HG02623 (cell line): ENCODE measurements at regions not wholly inside any gene's neighbourhood (a gene's known extent, or its start where the extent isn't known, plus 50 kb on each side); places are given as distances from the start of the nearest gene placed in this dataset.
"Not testable (repeated sequence)": the region's sequence is repeated elsewhere in the genome, so short reads cannot be mapped to it uniquely, and the experiment has no call there.

ENCODE experiments used
- ATAC-seq: cut with Tn5 transposase; IDR thresholded peaks from one replicate; pipeline ENCODE4 v1.9.1; 2021; ENCODE audit warnings: moderate library complexity; ENCODE audit not compliant: unreplicated experiment

- no peak for ATAC-seq
Measured at GRCh38 chr7:79786187-79786586, 332.7 kb upstream of the MAGI2 start.

- ATAC-seq: no peak
Measured at GRCh38 chr7:79785556-79785955, 332.1 kb upstream of the MAGI2 start.

DNA sequence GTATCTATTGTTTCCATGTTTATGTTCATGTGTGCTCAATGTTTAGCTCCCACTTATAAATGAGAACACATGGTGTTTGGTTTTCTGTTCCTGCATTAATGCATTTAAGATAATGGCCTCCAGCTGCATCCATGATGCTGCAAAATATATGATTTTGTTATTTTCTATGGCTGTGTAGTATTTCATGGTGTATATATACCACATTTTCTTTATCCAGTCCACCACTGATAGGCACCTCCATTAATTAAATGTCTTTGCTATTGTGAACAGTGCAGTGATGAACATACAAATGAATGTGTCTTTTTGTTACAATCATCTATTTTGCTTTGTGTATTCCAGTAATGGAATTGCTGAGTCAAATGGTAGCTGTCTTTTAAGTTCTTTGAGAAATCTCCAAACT is 329.4 kb upstream of the MAGI2 start:
- ATAC-seq: no peak

DNA sequence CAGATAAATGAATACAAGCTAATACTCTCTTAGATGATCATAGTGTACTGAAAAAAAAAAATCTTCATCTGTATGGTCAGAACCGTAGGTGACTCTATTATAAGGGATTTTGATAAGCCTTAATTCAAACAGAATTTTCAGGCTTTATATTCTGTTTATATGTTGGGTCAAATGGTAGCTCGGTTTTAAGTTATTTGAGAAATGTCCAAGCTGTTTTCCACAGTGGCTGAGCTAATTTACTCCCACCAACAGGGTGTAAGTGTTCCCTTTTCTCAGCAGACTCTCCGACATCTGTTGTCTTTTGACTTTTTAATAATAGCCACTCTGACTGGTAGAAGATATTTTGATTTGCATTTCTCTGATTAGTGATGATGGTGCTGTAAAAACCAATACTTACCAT is 328.8 kb upstream of the MAGI2 start:
- no peak for ATAC-seq

GRCh38 chr7:79781716-79782115 is 328.2 kb upstream of the MAGI2 start:
- ATAC-seq: no peak

- ATAC-seq: no peak
Measured at GRCh38 chr7:79778786-79779770, 325.6 kb upstream of the MAGI2 start.

DNA sequence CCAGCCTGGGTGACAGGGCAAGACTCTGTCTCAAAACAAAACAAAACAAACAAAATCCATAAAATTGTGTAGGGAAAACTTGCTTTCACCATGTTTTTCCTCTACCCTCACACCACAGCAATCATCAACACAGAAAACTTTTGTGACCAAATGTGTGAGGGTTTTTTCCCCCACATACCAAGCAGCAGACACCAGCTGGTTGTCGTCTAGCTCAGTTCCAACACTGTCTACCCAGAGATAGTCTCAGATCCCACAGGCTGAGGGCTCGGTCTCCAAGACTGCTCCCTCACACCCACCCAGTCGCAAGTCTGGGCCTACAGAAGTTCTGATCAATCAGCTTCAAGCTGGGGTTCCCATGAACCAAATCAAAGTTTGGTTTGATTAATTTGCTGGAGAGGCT is 322.4 kb upstream of the MAGI2 start:
- ATAC-seq: no peak

DNA sequence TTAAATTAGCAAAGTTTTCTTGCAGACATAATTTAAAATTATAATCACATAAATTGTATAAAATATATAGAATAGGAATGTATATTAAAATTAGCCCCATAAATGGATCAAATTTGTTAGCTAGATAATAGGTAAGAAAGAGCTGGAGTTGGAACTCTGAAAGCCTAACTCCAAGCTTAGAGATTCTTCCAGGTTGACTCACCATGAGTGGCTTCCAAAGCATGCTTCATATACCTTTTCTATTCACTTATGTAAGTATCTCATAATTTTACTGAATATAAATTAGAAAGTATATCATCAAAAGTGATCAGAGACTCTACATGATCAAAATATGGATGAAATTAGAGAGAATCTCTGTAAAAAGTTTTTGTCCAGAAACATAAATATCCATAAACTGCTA is 320.7 kb upstream of the MAGI2 start:
- ATAC-seq: no peak

- no peak for ATAC-seq
Measured at GRCh38 chr7:79770970-79771369, 317.5 kb upstream of the MAGI2 start.

- no peak for ATAC-seq
Measured at GRCh38 chr7:79770063-79770462, 316.6 kb upstream of the MAGI2 start.

DNA sequence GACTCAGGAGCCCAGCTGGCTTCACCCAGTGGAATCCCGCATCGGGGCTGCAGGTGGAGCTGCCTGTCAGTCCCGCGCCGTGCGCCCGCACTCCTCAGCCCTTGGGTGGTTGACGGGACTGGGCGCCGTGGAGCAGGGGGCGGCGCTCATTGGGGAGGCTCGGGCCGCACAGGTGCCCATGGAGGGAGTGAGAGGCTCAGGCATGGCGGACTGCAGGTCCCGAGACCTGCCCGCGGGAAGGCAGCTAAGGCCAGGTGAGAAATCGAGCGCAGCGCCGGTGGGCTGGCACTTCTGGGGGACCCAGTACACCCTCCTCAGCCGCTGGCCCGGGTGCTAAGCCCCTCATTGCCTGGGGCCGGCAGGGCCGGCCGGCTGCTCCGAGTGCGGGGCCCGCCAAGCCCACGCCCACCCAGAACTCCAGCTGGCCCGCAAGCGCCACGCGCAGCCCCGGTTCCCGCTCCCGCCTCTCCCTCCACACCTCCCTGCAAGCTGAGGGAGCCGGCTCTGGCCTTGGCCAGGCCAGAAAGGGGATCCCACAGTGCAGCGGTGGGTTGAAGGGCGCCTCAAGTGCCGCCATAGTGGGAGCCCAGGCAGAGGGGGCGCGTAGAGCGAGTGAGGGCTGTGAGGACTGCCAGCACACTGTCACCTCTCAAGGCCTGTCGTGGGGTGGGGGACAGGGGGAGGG is 314.6 kb upstream of the MAGI2 start:
- ATAC-seq: not testable (repeated sequence)

DNA sequence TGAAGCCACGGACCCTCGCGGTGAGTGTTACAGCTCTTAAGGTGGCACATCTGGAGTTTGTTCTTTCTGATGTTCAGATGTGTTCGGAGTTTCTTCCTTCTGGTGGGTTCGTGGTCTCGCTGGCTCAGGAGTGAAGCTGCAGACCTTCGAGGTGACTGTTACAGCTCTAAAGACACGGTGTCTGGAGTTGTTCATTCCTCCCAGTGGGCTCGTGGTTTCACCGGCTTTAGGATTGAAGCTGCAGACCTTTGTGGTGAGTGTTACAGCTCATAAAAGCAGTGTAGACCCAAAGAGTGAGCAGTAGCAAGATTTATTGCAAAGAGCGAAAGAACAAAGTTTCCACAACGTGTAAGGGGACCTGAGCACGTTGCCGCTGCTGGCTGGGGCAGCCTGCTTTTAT is 313.7 kb upstream of the MAGI2 start:
- ATAC-seq: not testable (repeated sequence)

DNA sequence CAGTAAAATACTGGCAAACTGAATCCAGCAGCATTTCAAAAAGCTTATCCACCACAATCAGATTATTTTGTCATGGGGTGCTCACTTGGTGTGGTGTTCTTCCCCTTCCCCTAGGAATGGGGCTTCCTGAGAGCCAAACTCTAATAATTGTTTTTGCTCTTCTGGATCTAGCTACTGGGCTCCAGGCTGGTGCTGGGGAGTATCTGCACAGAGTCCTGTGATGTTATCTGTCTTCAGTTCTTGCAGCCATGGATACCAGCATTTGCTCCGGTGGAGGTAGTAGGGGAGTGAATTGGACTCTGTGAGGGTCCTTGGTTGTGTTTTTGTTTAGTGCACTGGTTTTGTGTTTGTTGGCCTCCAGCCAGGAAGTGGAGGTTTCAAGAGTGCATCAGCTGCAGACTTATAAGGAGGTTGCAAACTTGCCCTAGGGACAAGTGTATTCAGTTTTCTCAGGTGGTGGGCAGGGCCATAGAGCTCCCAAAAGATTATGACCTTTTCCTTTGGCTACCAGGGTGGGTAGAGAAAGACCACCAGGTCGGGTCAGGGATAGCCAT is 308.5 kb upstream of the MAGI2 start:
- ATAC-seq: no peak

- ATAC-seq: not testable (repeated sequence)
Measured at GRCh38 chr7:79750941-79751340, 297.5 kb upstream of the MAGI2 start.

DNA sequence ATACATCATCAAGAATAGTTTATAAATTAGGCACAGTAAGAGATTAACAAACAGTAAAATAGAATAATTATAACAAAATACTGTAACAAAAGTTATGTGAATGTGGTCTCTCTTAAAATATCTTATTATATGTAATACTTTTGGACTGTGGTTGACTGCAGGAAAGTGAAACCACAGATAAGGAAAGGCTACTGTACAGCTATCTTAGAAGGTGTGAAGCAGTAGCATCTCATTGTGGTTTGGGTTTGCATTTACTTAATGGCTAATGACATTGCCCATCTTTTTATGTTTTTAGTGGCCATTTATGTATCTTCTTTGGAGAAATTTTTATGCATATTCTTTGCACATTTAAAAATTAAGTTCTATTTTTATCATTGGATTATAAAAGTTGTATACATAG is 296.4 kb upstream of the MAGI2 start:
- no peak for ATAC-seq

GRCh38 chr7:79741684-79742083 is 288.2 kb upstream of the MAGI2 start:
- no peak for ATAC-seq

DNA sequence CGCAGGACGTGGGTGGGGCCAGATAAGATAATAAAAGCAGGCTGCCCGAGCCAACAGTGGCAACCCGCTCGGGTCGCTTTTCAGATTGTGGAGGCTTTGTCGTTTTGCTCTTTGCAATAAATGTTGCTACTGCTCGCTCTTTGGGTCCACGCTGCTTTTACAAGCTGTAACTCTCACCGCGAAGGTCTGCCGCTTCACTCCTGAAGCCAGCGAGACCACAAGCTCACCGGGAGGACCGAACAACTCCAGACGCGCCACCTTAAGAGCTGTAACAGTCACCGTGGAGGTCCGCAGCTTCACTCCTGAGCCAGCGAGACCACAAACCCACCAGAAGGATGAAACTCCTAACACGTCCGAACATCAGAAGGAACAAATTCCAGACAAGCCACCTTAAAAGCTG is 286.6 kb upstream of the MAGI2 start:
- ATAC-seq: no peak

- ATAC-seq: not testable (repeated sequence)
Measured at GRCh38 chr7:79739036-79739709, 285.7 kb upstream of the MAGI2 start.

- no peak for ATAC-seq
Measured at GRCh38 chr7:79736418-79736817, 283.0 kb upstream of the MAGI2 start.

GRCh38 chr7:79735012-79735411 is 281.5 kb upstream of the MAGI2 start:
- ATAC-seq: no peak

GRCh38 chr7:79734181-79734580 is 280.7 kb upstream of the MAGI2 start:
- ATAC-seq: no peak
